ENCODE measurements at regions not wholly inside any gene's neighbourhood (a gene's known extent, or its start where the extent isn't known, plus 50 kb on each side); places are given as distances from the start of the nearest gene placed in this dataset.

DNA sequence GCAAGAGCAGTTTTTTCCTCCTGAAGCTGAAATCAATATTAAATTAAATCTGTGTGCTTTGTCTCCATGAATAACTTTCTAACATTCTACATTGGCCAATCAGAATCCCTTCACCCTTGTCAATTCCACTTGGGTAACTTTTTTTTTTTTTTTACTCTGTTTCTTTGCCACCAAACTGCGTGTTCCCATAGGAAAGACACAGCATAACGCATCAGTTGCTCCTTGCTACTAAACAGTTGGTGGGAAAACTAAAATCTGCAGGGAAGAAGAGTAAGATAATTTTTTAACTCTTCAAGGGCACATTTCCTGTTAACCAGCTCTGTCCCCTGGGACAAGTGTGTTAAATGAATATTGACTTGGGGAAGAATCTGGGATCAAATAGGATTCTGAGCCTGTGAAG is 113.3 kb upstream of the SERP2 start:
- Histone ChIP-seq H2AK5ac (ENCODE audit: low read depth, low read length) (no peak overlapping the region), H4K8ac (ENCODE audit: extremely low read depth, insufficient read depth, low read length) (no peak overlapping the region), H2AFZ (ENCODE audit: low read length) (no peak overlapping the region), H2BK5ac (ENCODE audit: low read depth, low read length) (no peak overlapping the region), H3K9me3 (ENCODE audit: insufficient read depth in 2 of 2, low read depth in 1 of 2, low read length in 1 of 2) (no peaks in the 10 kb centered on the region), H3K27me3 (replicated peaks in 1 of 4; ENCODE audit: control insufficient read depth in 3 of 4, extremely low read depth in 1 of 4, insufficient read depth in 3 of 4, low read length in 3 of 4) (no peaks in the 10 kb centered on the region), H3K23ac (ENCODE audit: insufficient read length) (no peak overlapping the region), H3K23me2 (ENCODE audit: low read depth, low read length) (no peaks in the 10 kb centered on the region), H2BK12ac (ENCODE audit: low read depth, low read length) (no peak overlapping the region), H3K14ac (ENCODE audit: insufficient read length) (no peak overlapping the region), H3K4me2 (ENCODE audit: insufficient read depth in 1 of 2, low read depth in 2 of 2, low read length in 2 of 2) (no peak overlapping the region), H2BK15ac (ENCODE audit: low read length) (no peak overlapping the region), H4K20me1 (replicated peaks in 1 of 2; ENCODE audit: control insufficient read depth in 1 of 2, insufficient read depth in 2 of 2, low read length in 2 of 2) (no peaks in the 10 kb centered on the region), H3K4me3 (ENCODE audit: extremely low read depth in 1 of 4, insufficient read depth in 2 of 4, low read depth in 3 of 4, low read length in 4 of 4) (no peak overlapping the region), H3K27ac (ENCODE audit: low read depth, low read length) (no peak overlapping the region), H2BK120ac (replicated peaks; ENCODE audit: low read depth, low read length) (no peak overlapping the region), H3K36me3 (ENCODE audit: control insufficient read depth in 2 of 4, insufficient read depth in 4 of 4, low read length in 3 of 4) (no peaks in the 10 kb centered on the region), H4K91ac (replicated peaks; ENCODE audit: insufficient read length, low read length) (no peak overlapping the region), H3K9ac (replicated peaks in 1 of 4; ENCODE audit: extremely low read depth in 1 of 4, low read depth in 3 of 4, low read length in 3 of 4) (no peak overlapping the region), H3K4me1 (replicated peaks in 1 of 4; ENCODE audit: control insufficient read depth in 3 of 4, insufficient read depth in 4 of 4, low read length in 3 of 4) (peaks cover 0 to 3% (median under 1%) of the 10 kb centered on the region in 4 experiments; a peak in 2 of 7 replicates), H4K5ac (ENCODE audit: insufficient read length, low read depth, low read length) (no peak overlapping the region), H3K79me2 (ENCODE audit: control insufficient read depth in 1 of 2, insufficient read depth in 2 of 2, low read length in 2 of 2) (no peaks in the 10 kb centered on the region), H3K4ac (replicated peaks; ENCODE audit: insufficient read length, low read depth, low read length) (no peak overlapping the region), H2BK20ac (ENCODE audit: low read length) (no peak overlapping the region), H3K18ac (ENCODE audit: extremely low read depth, low read length) (no peak overlapping the region), H3K79me1 (ENCODE audit: low read depth, low read length) (no peaks in the 10 kb centered on the region), H3K56ac (replicated peaks; ENCODE audit: insufficient read length, low read depth, low read length) (no peak overlapping the region)
- CTCF ChIA-PET (ENCODE audit: partially characterized antibody): interaction anchor here (0.6 to 1.4 kb wide), 3 partner anchors 14 to 484 kb away, joined by 3 read pairs; no protein-coding TSS in a partner anchor
- POLR2A ChIA-PET (ENCODE audit: partially characterized antibody): no interaction called here
- DNase-seq (ENCODE audit: low read depth in 1 of 2, low spot score in 2 of 2) (no peak), FAIRE-seq (no peak)
- 84% methylated on average over 2 of the region's 2 CpGs; no CpG with 5 or more reads in 1 of the 2 experiments for WGBS, 2 experiments (ENCODE audit: extremely low coverage in 1 of 2, insufficient coverage in 1 of 2, insufficient read length in 1 of 2, insufficient replicate concordance in 2 of 2, low coverage in 1 of 2, low lambda C conversion rate in 2 of 2, missing lambda C conversion rate in 1 of 2)
- no peak for TF ChIP-seq CBX8 (IDR thresholded peaks at IDR 0.05; ENCODE audit: borderline replicate concordance, low read depth, low read length)
- TF ChIP-seq KDM1A (IDR thresholded peaks at IDR 0.05; ENCODE audit: borderline replicate concordance, low read length): no peak
- TF ChIP-seq JUND (IDR thresholded peaks at IDR 0.05; ENCODE audit: low read length): no peak
- TF ChIP-seq CEBPB (IDR thresholded peaks at IDR 0.05; ENCODE audit: low read depth, low read length): no peak
- TF ChIP-seq EZH2 (IDR thresholded peaks at IDR 0.05; ENCODE audit: low read depth, low read length, severe bottlenecking): no peak
